Inflammatory macrophage treated with lipopolysaccharide for 1 hour (primary cell): ENCODE measurements at regions not wholly inside any gene's neighbourhood (a gene's known extent, or its start where the extent isn't known, plus 50 kb on each side); places are given as distances from the start of the nearest gene placed in this dataset.
"Not testable (repeated sequence)": the region's sequence is repeated elsewhere in the genome, so short reads cannot be mapped to it uniquely, and the experiment has no call there.

Source experiments
- DNase-seq, 2 donors: peaks; one replicate each; pipeline ENCODE4 v3.0.0-alpha.2; 2020 to 2022

- DNase-seq: no peak
These were observed 458.9 kb downstream of the PRR16 start for GRCh38 chr5:120923026-120923425.

- DNase-seq: no peak
These were observed 462.4 kb downstream of the PRR16 start for GRCh38 chr5:120926471-120926870.

- no peak for DNase-seq
These were observed 463.9 kb downstream of the PRR16 start for GRCh38 chr5:120927950-120928530.

GRCh38 chr5:120932480-120932879, 468.4 kb downstream of the PRR16 start:
- DNase-seq: no peak

GRCh38 chr5:120934031-120934430, 469.9 kb downstream of the PRR16 start:
- no peak for DNase-seq

- no peak for DNase-seq
These were observed 472.6 kb downstream of the PRR16 start for GRCh38 chr5:120936652-120937051.

GRCh38 chr5:120938604-120939003, 474.5 kb downstream of the PRR16 start:
- DNase-seq: no peak

- no peak for DNase-seq
These were observed 478.7 kb downstream of the PRR16 start for GRCh38 chr5:120942596-120943350.

- not testable (repeated sequence) for DNase-seq
These were observed 485.5 kb downstream of the PRR16 start for GRCh38 chr5:120949596-120949995.

GRCh38 chr5:120953445-120953844, 489.3 kb downstream of the PRR16 start:
- not testable (repeated sequence) for DNase-seq

GRCh38 chr5:120954255-120954654, 490.2 kb downstream of the PRR16 start:
- no peak for DNase-seq

GRCh38 chr5:120955795-120956194, 491.7 kb downstream of the PRR16 start:
- DNase-seq: no peak

- DNase-seq: no peak
These were observed 494.9 kb downstream of the PRR16 start for GRCh38 chr5:120958877-120959485.

GRCh38 chr5:120960510-120960909, 496.4 kb downstream of the PRR16 start:
- no peak for DNase-seq

GRCh38 chr5:120967366-120967765, 503.3 kb downstream of the PRR16 start:
- no peak for DNase-seq

- no peak for DNase-seq
These were observed 510.6 kb downstream of the PRR16 start for GRCh38 chr5:120974690-120975089.

GRCh38 chr5:120982351-120982750, 518.3 kb downstream of the PRR16 start:
- DNase-seq: no peak

GRCh38 chr5:120985526-120985925, 521.4 kb downstream of the PRR16 start:
- DNase-seq: no peak

- DNase-seq: no peak
These were observed 524.4 kb downstream of the PRR16 start for GRCh38 chr5:120988491-120988890.

GRCh38 chr5:120988941-120989340, 524.8 kb downstream of the PRR16 start:
- DNase-seq: no peak

- DNase-seq: no peak
These were observed 527.5 kb downstream of the PRR16 start for GRCh38 chr5:120991569-120991968.

- DNase-seq: no peak
These were observed 530.0 kb downstream of the PRR16 start for GRCh38 chr5:120994112-120994511.

GRCh38 chr5:120999550-120999949, 535.5 kb downstream of the PRR16 start:
- no peak for DNase-seq

GRCh38 chr5:121006217-121006616, 542.1 kb downstream of the PRR16 start:
- no peak for DNase-seq
